ENCODE measurements at regions not wholly inside any gene's neighbourhood (a gene's known extent, or its start where the extent isn't known, plus 50 kb on each side); places are given as distances from the start of the nearest gene placed in this dataset.
A peak's percentile ranks its signal among the peaks of the same experiment; 100 is the strongest.

GRCh38 chr20:6579417-6579816 is 188.1 kb upstream of the BMP2 start:
- no peak for DNase-seq (ENCODE audit: low read depth in 3 of 3, low spot score in 2 of 3)

DNA sequence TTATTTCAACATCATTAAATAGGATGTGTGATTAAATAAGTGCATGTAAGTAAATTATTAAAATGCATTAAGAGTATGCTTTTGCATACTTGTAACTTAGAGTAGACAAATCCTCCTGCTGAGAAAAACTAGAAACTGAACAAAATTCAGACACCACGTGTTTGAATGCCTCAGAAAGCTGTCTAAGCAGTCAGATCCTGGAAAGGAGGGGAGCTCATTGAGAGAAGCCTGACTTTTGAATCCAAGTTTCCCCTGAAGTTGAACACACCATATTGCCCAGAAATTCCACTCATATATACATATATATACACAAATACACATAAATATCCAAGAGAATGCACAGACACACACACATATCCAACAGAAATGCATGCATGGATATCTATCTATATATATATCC is 190.0 kb upstream of the BMP2 start:
- no peak for DNase-seq (ENCODE audit: low read depth in 3 of 3, low spot score in 2 of 3)

DNA sequence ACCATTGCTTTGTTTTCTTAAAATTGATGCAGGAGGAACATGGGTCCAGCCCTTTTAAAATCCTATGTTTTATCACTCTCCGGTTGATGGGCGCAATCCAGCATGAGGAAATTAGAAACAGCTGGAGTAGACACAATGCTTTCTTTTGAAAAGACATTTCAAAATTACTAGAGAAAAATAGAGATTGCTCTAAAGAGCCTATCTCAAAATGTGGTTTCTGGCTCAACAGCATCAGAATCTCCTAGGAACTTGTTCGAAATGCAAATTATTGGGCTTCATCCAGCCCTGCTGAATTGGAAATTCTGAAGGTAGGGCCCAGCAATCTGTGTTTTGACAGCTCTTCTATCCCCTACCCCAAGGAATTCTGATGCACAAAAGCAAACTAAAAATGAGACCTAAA is 190.8 kb upstream of the BMP2 start:
- DNase-seq (ENCODE audit: low read depth in 3 of 3, low spot score in 2 of 3) = no peak

DNA sequence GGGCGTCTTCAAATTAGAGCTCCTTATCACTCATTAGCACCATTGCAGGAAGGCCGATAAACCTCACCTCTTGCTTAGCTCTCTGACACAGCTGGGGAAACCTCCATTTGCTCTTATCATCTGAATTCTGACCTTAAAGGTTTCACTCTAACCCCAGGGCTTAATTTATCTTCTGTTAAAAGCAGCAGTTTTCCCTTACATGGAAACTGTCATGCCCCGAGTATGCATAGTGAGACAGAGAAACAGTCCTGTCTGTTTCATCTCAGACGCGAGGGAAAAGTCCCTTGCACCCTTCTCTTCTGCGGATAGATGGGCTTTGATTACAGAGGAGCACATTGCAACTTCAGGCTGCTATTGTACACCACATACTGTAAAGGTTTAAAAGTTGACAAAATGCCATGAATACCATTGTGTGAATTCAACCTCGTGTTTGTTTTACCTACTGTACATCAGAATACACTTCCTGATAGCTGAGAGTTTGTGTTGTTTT is 191.5 kb upstream of the BMP2 start:
- DNase-seq (ENCODE audit: low read depth in 3 of 3, low spot score in 2 of 3) = no peak

GRCh38 chr20:6566821-6567220 is 200.7 kb upstream of the BMP2 start:
- DNase-seq (ENCODE audit: low read depth in 3 of 3, low spot score in 2 of 3) = no peak

DNA sequence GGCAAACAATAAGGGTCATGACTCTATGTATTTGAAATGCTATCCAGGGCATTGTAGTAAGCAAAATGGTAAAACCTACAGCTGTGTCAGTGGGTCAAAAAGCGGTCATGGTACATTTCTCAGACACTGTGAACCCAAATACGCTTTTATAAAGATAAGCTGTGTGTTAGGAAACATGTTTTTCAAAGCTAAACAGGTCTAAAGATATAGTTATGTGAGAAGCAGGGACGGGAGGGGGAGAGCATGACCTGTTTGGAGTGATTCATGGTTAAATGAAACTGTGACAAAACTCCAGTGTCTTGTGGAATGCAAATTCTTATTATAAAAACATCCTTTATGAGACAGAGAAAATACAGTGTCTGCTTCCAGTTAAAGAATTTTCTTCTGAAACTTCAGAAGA is 205.4 kb upstream of the BMP2 start:
- no peak for DNase-seq (ENCODE audit: low read depth in 3 of 3, low spot score in 2 of 3)

- no peak for DNase-seq (ENCODE audit: low read depth in 3 of 3, low spot score in 2 of 3)
These were observed 206.5 kb upstream of the BMP2 start for GRCh38 chr20:6560978-6561377.

- no peak for DNase-seq (ENCODE audit: low read depth in 3 of 3, low spot score in 2 of 3)
These were observed 207.7 kb upstream of the BMP2 start for GRCh38 chr20:6559791-6560190.

- no peak for DNase-seq (ENCODE audit: low read depth in 3 of 3, low spot score in 2 of 3)
These were observed 209.1 kb upstream of the BMP2 start for GRCh38 chr20:6558341-6558740.

DNA sequence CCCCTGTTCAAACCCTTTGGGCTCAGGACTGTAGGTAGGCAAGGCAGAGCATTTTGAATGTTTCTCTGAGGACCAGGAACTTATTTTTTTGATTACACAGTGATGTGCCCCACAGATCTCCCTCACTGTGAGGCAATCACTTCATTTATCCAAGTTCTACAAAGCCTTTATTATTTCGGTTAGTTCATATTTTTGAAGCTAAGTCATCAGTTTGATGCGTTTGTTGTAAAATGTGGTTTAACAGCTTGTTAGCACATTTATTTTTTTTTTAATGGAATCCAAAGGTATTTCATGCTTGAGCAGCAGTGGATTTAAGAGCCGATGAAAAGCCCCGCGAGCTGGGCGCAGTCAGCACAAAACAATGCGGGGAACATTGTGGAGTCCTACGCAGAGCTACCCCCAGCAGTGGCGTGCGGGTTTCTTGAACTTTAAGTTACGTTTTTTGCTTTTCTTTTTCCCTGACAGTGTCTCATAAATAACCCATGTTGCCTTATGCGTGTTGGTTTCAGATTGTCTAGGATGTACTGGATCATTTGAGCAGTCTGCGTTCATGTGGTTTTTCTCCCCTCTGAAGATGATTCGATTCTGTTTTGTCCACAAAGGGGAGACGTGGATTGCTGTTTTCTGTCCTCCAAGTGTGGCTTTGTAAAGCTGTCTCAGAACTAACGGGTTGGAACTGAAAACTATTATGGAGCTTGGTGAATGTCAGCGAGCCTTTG is 233.6 kb upstream of the BMP2 start:
- peak; percentile 29 to 38 (median 31) for DNase-seq (ENCODE audit: low read depth in 3 of 3, low spot score in 2 of 3)

- peak; percentile 13 to 45 (median 40) for DNase-seq (ENCODE audit: low read depth in 3 of 3, low spot score in 2 of 3)
These were observed 234.1 kb upstream of the BMP2 start for GRCh38 chr20:6533351-6533750.

- no peak for DNase-seq (ENCODE audit: low read depth in 3 of 3, low spot score in 2 of 3)
These were observed 236.6 kb upstream of the BMP2 start for GRCh38 chr20:6530779-6531315.

GRCh38 chr20:6530254-6530653 is 237.2 kb upstream of the BMP2 start:
- DNase-seq (ENCODE audit: low read depth in 3 of 3, low spot score in 2 of 3) = no peak

- no peak for DNase-seq (ENCODE audit: low read depth in 3 of 3, low spot score in 2 of 3)
These were observed 241.8 kb upstream of the BMP2 start for GRCh38 chr20:6525447-6526303.

GRCh38 chr20:6524305-6524704 is 243.2 kb upstream of the BMP2 start:
- no peak for DNase-seq (ENCODE audit: low read depth in 3 of 3, low spot score in 2 of 3)

DNA sequence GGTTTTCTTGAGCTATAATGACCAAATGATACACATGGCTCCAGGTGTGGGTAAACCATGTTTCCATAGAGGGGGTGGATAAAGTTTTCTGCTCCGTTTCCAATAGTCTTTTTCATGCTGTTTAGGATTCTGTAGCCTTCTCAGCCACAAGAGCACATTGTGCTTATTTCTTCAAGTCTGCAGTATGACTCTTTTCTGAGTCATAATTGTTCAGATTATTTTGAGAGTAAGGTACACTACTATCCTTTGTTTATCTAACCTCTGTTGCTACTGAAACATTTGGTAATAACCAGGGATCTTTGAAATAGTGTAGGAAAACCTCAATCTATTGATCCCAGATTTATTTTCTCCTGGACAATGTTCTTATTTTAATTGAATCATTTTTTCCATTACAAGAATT is 247.9 kb upstream of the BMP2 start:
- no peak for DNase-seq (ENCODE audit: low read depth in 3 of 3, low spot score in 2 of 3)

GRCh38 chr20:6515261-6515660 is 252.2 kb upstream of the BMP2 start:
- no peak for DNase-seq (ENCODE audit: low read depth in 3 of 3, low spot score in 2 of 3)

DNA sequence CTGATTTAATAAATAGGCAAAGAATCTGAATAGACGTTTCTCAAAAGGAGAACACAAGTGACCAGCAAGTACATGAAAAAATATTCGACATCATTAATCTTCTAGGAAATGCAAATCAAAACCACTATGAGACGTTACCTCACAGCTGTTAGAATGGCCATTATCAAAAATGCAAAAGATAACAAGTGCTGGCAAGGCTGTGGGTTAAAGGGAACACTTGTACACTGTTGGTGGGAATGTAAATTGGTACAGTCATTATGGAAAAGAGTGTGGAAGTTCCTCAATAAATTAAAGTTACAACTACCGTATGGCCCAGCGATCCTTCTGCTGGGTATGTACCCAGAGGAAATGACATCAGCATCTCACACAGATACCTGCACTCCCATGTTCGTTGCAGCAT is 253.9 kb upstream of the BMP2 start:
- DNase-seq (ENCODE audit: low read depth in 3 of 3, low spot score in 2 of 3) = no peak

- DNase-seq (ENCODE audit: low read depth in 3 of 3, low spot score in 2 of 3) = no peak
These were observed 258.1 kb upstream of the BMP2 start for GRCh38 chr20:6509374-6509773.

DNA sequence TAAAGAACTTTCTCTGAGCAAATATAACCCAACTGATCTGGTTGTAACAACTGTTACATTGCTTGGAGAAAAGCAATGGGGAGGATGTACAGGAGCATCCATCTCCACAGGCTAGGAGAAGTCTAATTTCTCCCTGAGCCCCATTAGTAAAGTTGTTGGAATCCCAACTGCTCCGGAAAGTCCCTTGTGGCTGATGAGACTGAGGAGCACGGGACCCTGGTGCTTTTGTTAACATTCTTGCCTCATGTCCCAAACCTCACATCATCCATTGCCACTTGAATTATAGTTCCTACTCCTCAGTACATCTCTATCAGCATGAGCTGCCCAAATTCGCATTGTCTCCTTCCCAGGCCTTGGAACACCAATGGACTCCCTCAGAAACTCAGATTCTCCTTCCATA is 260.6 kb upstream of the BMP2 start:
- DNase-seq (ENCODE audit: low read depth in 3 of 3, low spot score in 2 of 3) = no peak

GRCh38 chr20:6504826-6505225 is 262.7 kb upstream of the BMP2 start:
- no peak for DNase-seq (ENCODE audit: low read depth in 3 of 3, low spot score in 2 of 3)

DNA sequence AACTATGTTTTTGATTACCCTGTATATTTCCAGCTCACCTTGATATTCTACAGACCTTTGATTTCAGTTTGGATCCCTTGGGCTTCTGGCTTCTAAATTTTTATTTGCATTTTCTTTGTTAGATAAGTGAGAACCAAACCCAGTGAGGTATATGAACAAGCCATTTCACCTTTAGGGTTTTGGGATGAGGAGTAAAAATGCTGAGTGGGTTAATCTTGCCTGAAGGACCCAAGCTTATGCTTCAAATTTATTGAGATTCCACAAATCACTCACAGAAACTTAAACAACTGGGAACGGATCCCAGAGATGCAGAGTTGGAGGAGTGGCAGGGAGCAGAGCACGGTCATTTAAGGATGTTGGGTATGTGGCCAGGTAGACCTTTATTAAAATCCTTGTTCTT is 263.3 kb upstream of the BMP2 start:
- DNase-seq (ENCODE audit: low read depth in 3 of 3, low spot score in 2 of 3) = no peak
